HG02885 (cell line): ENCODE measurements at regions not wholly inside any gene's neighbourhood (a gene's known extent, or its start where the extent isn't known, plus 50 kb on each side); places are given as distances from the start of the nearest gene placed in this dataset.
A peak's percentile ranks its signal among the peaks of the same experiment; 100 is the strongest.

Experiments
- ATAC-seq: cut with Tn5 transposase; IDR thresholded peaks from one replicate; pipeline ENCODE4 v1.9.1; 2021; ENCODE audit warnings: mild to moderate bottlenecking; ENCODE audit not compliant: unreplicated experiment, poor library complexity

- peak; percentile 33 for ATAC-seq
Observed at GRCh38 chr1:234731569-234732085, 121.6 kb upstream of the IRF2BP2 start.

GRCh38 chr1:234730770-234731568, 121.0 kb upstream of the IRF2BP2 start:
- peak; percentile 58 for ATAC-seq

GRCh38 chr1:234730475-234730769, 120.4 kb upstream of the IRF2BP2 start:
- ATAC-seq: no peak

- no peak for ATAC-seq
Observed at GRCh38 chr1:234729561-234730474, 119.8 kb upstream of the IRF2BP2 start.

- ATAC-seq: no peak
Observed at GRCh38 chr1:234728740-234729139, 118.8 kb upstream of the IRF2BP2 start.

- peak; percentile 35 for ATAC-seq
Observed at GRCh38 chr1:234727018-234727940, 117.3 kb upstream of the IRF2BP2 start.

- no peak for ATAC-seq
Observed at GRCh38 chr1:234726359-234726943, 116.5 kb upstream of the IRF2BP2 start.

- ATAC-seq: no peak
Observed at GRCh38 chr1:234725177-234726132, 115.5 kb upstream of the IRF2BP2 start.

- ATAC-seq: peak; percentile 15
Observed at GRCh38 chr1:234724516-234725176, 114.7 kb upstream of the IRF2BP2 start.

- no peak for ATAC-seq
Observed at GRCh38 chr1:234722904-234723720, 113.1 kb upstream of the IRF2BP2 start.

- no peak for ATAC-seq
Observed at GRCh38 chr1:234722270-234722704, 112.3 kb upstream of the IRF2BP2 start.

GRCh38 chr1:234721476-234722269, 111.7 kb upstream of the IRF2BP2 start:
- ATAC-seq: no peak

GRCh38 chr1:234720709-234721441, 110.9 kb upstream of the IRF2BP2 start:
- ATAC-seq: no peak

- no peak for ATAC-seq
Observed at GRCh38 chr1:234719454-234720251, 109.7 kb upstream of the IRF2BP2 start.
